ENCODE measurements at regions not wholly inside any gene's neighbourhood (a gene's known extent, or its start where the extent isn't known, plus 50 kb on each side); places are given as distances from the start of the nearest gene placed in this dataset.
"Not testable (repeated sequence)": the region's sequence is repeated elsewhere in the genome, so short reads cannot be mapped to it uniquely, and the experiment has no call there.

- no peak for DNase-seq (ENCODE audit: extremely low read depth in 1 of 11, low read depth in 9 of 11, low spot score in 4 of 11)
These were observed 205.9 kb upstream of the SPAG17 start for GRCh38 chr1:118390955-118391354.

- DNase-seq (ENCODE audit: extremely low read depth in 1 of 11, low read depth in 9 of 11, low spot score in 4 of 11) = no peak
These were observed 203.4 kb upstream of the SPAG17 start for GRCh38 chr1:118388301-118388959.

- no peak for DNase-seq (ENCODE audit: extremely low read depth in 1 of 11, low read depth in 9 of 11, low spot score in 4 of 11)
These were observed 196.3 kb upstream of the SPAG17 start for GRCh38 chr1:118381197-118381869.

- DNase-seq (ENCODE audit: extremely low read depth in 1 of 11, low read depth in 9 of 11, low spot score in 4 of 11) = not testable (repeated sequence)
These were observed 192.2 kb upstream of the SPAG17 start for GRCh38 chr1:118377183-118377582.

- DNase-seq (ENCODE audit: extremely low read depth in 1 of 11, low read depth in 9 of 11, low spot score in 4 of 11) = no peak
These were observed 186.6 kb upstream of the SPAG17 start for GRCh38 chr1:118371612-118372011.

- DNase-seq (ENCODE audit: extremely low read depth in 1 of 11, low read depth in 9 of 11, low spot score in 4 of 11) = no peak
These were observed 185.8 kb upstream of the SPAG17 start for GRCh38 chr1:118370861-118371260.

- DNase-seq (ENCODE audit: extremely low read depth in 1 of 11, low read depth in 9 of 11, low spot score in 4 of 11) = no peak
These were observed 181.3 kb upstream of the SPAG17 start for GRCh38 chr1:118366286-118366685.

GRCh38 chr1:118364882-118365281, 179.9 kb upstream of the SPAG17 start:
- no peak for DNase-seq (ENCODE audit: extremely low read depth in 1 of 11, low read depth in 9 of 11, low spot score in 4 of 11)

- DNase-seq (ENCODE audit: extremely low read depth in 1 of 11, low read depth in 9 of 11, low spot score in 4 of 11) = no peak
These were observed 178.4 kb upstream of the SPAG17 start for GRCh38 chr1:118363396-118363795.

- no peak for DNase-seq (ENCODE audit: extremely low read depth in 1 of 11, low read depth in 9 of 11, low spot score in 4 of 11)
These were observed 175.8 kb upstream of the SPAG17 start for GRCh38 chr1:118360817-118361216.

- no peak for DNase-seq (ENCODE audit: extremely low read depth in 1 of 11, low read depth in 9 of 11, low spot score in 4 of 11)
These were observed 161.9 kb upstream of the SPAG17 start for GRCh38 chr1:118346936-118347335.

GRCh38 chr1:118340928-118341910, 156.2 kb upstream of the SPAG17 start:
- DNase-seq (ENCODE audit: extremely low read depth in 1 of 11, low read depth in 9 of 11, low spot score in 4 of 11) = no peak

GRCh38 chr1:118339400-118340124, 154.5 kb upstream of the SPAG17 start:
- no peak for DNase-seq (ENCODE audit: extremely low read depth in 1 of 11, low read depth in 9 of 11, low spot score in 4 of 11)

GRCh38 chr1:118338936-118339335, 153.9 kb upstream of the SPAG17 start:
- DNase-seq (ENCODE audit: extremely low read depth in 1 of 11, low read depth in 9 of 11, low spot score in 4 of 11) = no peak

- no peak for DNase-seq (ENCODE audit: extremely low read depth in 1 of 11, low read depth in 9 of 11, low spot score in 4 of 11)
These were observed 152.3 kb upstream of the SPAG17 start for GRCh38 chr1:118337346-118337745.

- DNase-seq (ENCODE audit: extremely low read depth in 1 of 11, low read depth in 9 of 11, low spot score in 4 of 11) = no peak
These were observed 150.3 kb upstream of the SPAG17 start for GRCh38 chr1:118335331-118335732.

GRCh38 chr1:118334506-118334905, 149.5 kb upstream of the SPAG17 start:
- DNase-seq (ENCODE audit: extremely low read depth in 1 of 11, low read depth in 9 of 11, low spot score in 4 of 11) = no peak

GRCh38 chr1:118333601-118334210, 148.7 kb upstream of the SPAG17 start:
- no peak for DNase-seq (ENCODE audit: extremely low read depth in 1 of 11, low read depth in 9 of 11, low spot score in 4 of 11)

Measured in renal cortex interstitium (tissue), 11 donors.